IMR-90 (cell line): ENCODE measurements at regions not wholly inside any gene's neighbourhood (a gene's known extent, or its start where the extent isn't known, plus 50 kb on each side); places are given as distances from the start of the nearest gene placed in this dataset.
"Not testable (repeated sequence)": the region's sequence is repeated elsewhere in the genome, so short reads cannot be mapped to it uniquely, and the experiment has no call there.

ENCODE experiments used
- BHLHE40 ChIP-seq: fragments of 150-350 bp; IDR thresholded peaks from 2 replicates; pipeline ENCODE4 v1.6.1; 2016; ENCODE audit warnings: mild to moderate bottlenecking, low read depth, low read length
- CEBPB ChIP-seq: IDR thresholded peaks from 2 replicates; pipeline ENCODE4 v1.6.1; 2012; ENCODE audit warnings: low read depth, low read length, improper control_type of control experiment
- MAZ ChIP-seq: IDR thresholded peaks from 2 replicates; pipeline ENCODE4 v1.6.1; 2012; ENCODE audit warnings: low read depth, mild to moderate bottlenecking, low read length, improper control_type of control experiment, moderate library complexity, borderline replicate concordance
- MXI1 ChIP-seq: IDR thresholded peaks from 2 replicates; pipeline ENCODE4 v1.6.1; 2012; ENCODE audit warnings: low read depth, mild to moderate bottlenecking, low read length, moderate library complexity, borderline replicate concordance
- POLR2A ChIP-seq: IDR thresholded peaks from 2 replicates; pipeline ENCODE4 v1.6.1; 2012; ENCODE audit warnings: mild to moderate bottlenecking, low read depth, low read length
- RAD21 ChIP-seq: IDR thresholded peaks from 2 replicates; pipeline ENCODE4 v1.6.1; 2012; ENCODE audit warnings: low read length, improper control_type of control experiment
- RCOR1 ChIP-seq: IDR thresholded peaks from 2 replicates; pipeline ENCODE4 v1.6.1; 2012; ENCODE audit warnings: mild to moderate bottlenecking, low read length, improper control_type of control experiment; ENCODE audit not compliant: insufficient replicate concordance
- SMC3 ChIP-seq: fragments of 150-350 bp; IDR thresholded peaks from 2 replicates; pipeline ENCODE4 v1.6.1; 2016; ENCODE audit warnings: low read depth, mild to moderate bottlenecking, antibody characterized with exemption, low read length, moderate library complexity
- USF2 ChIP-seq: fragments of 150-350 bp; IDR thresholded peaks from 2 replicates; pipeline ENCODE4 v1.6.1; 2017; ENCODE audit warnings: mild to moderate bottlenecking, antibody characterized with exemption, low read length, low read depth
- TF ChIP-seq, protein P1 (sequence below): conservative IDR thresholded peaks from 2 replicates; pipeline ENCODE4 v1.5.1; 2012; ENCODE audit warnings: mild to moderate bottlenecking, low read depth, low read length, improper control_type of control experiment

DNA sequence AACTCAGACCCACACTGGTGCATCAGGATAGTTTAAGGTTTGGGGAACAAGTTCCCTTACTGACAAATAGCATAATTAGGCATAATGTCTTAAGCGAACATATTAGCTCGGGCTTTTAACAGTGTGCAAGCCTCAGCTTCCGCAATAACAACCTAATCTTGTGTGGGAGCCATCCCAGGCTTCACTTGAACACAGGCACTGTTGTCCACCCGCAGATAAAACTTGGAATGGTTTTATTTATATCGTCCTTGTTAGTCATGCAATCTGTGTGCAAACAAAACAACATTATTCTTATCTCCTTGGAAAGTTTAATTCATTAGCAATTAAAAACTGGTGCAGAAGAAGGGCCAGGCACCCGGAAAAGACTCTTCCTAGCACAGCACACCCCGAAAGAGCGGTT lies 107.4 kb downstream of the LMO4 start:
- TF ChIP-seq, protein P1, sequence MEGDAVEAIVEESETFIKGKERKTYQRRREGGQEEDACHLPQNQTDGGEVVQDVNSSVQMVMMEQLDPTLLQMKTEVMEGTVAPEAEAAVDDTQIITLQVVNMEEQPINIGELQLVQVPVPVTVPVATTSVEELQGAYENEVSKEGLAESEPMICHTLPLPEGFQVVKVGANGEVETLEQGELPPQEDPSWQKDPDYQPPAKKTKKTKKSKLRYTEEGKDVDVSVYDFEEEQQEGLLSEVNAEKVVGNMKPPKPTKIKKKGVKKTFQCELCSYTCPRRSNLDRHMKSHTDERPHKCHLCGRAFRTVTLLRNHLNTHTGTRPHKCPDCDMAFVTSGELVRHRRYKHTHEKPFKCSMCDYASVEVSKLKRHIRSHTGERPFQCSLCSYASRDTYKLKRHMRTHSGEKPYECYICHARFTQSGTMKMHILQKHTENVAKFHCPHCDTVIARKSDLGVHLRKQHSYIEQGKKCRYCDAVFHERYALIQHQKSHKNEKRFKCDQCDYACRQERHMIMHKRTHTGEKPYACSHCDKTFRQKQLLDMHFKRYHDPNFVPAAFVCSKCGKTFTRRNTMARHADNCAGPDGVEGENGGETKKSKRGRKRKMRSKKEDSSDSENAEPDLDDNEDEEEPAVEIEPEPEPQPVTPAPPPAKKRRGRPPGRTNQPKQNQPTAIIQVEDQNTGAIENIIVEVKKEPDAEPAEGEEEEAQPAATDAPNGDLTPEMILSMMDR = not testable (repeated sequence)
- TF ChIP-seq RCOR1, USF2, POLR2A, CEBPB, BHLHE40, MXI1, RAD21, MAZ, SMC3: not testable (repeated sequence)
